H1 (cell line): ENCODE measurements at regions not wholly inside any gene's neighbourhood (a gene's known extent, or its start where the extent isn't known, plus 50 kb on each side); places are given as distances from the start of the nearest gene placed in this dataset.

Source experiments
- ASH2L ChIP-seq: fragments of 200-600, 300-600 bp; sonication (generic); IDR thresholded peaks from one replicate; pipeline ENCODE4 v1.7.1; 2017; ENCODE audit warnings: low read length
- SUZ12 ChIP-seq: fragments of 200-600 bp; sonication (generic); IDR thresholded peaks from 2 replicates; pipeline ENCODE4 v1.6.1; 2012; ENCODE audit warnings: mild to moderate bottlenecking, inconsistent platforms, low read length, moderate library complexity, mixed read lengths
- TEAD4 ChIP-seq: IDR thresholded peaks from 2 replicates; pipeline ENCODE4 v1.6.1; 2012; ENCODE audit warnings: low read depth, low read length, inconsistent platforms, mixed read lengths

DNA sequence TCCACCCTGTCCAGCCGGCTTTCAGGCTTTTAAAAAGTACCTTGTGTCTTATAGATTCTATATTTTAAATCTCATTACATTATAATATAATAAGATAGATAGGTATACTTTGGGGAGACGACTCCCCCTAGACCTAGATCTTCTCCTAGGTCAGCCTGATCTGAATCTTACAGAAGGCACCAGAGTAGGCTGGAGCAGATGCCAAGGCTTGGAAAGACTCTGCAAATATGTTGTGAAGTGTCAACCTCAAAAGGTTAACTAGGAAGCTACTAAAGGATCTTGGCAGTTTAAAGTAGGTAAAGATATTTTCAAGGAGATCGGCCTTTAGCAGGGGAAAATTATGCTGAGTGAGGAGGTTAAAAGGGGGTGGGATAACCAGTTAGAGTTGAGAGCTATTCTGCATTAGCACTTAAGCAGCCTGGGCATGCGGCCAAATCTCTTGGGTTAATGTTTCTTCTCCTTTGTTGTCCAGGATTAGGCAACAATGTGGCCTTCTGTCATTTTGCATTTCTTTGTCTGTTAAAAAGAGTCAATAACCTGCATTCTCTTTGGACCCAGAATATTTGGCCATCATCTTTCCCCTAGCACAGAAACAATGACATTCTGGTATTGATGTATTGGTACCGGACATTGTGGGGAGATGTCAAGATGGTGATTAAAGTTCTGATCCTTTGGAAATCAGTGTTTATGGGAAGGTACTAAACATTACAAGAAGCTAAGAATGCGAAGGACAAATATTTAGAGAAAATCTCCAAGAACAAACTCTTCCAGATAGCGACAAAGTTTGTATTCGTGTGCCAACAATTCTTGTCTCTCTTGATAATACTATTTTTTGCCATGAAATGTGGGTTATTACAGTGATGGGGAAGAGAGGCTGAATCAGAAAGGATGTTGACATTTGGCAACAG lies 51.2 kb upstream of the DHX40 start (continued):
- TF ChIP-seq ASH2L (no peak), TEAD4 (no peak), SUZ12 (no peak)
